SW 1271 (cell line): ENCODE measurements at regions not wholly inside any gene's neighbourhood (a gene's known extent, or its start where the extent isn't known, plus 50 kb on each side); places are given as distances from the start of the nearest gene placed in this dataset.

Experiments
- DNase-seq, 2 experiments: peaks; one replicate each; lab custom pipeline; 2025; lab: John Stamatoyannopoulos, UW

GRCh38 chr6:126148853-126149252, 162.5 kb downstream of the TRMT11 start:
- no peak for DNase-seq

DNA sequence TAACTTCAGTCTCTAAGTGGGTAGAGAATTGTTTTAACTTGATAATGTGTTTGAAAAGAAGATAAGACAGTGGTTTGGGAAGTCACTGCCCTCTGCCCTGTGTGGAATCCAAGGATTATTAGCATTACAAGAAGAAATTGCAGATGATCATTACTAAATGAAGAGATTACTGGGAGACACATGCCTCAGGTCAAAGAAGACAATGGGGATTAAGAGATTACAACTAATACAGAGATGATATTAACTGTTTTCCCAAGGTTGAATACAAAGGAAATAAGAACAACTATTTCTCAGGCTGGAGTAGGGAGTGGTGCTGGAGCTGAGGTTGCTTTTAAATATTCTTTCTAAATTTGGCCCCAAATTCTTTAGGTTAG, 166.0 kb downstream of the TRMT11 start:
- no peak for DNase-seq

DNA sequence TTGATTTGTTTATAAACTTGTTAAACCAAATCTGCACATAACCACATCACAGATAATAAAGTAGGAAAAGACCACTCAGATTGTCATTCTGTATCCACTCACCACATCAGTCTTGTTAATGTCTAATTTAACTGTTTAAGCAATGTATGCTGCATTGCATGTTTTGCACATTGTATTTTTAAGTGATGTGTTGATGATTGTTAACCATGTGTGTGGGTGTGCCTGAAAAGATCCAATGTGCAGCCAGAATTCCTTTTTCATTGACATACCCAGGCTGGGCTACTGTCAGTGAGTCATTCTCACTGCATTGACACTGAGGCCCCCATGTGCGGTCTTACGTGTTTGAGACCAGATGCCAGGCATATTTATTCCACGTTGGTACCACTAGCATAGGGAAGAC, 167.3 kb downstream of the TRMT11 start:
- no peak for DNase-seq

- no peak for DNase-seq
These were observed 170.6 kb downstream of the TRMT11 start for GRCh38 chr6:126156973-126157372.

- DNase-seq = no peak
These were observed 172.2 kb upstream of the CENPW start for GRCh38 chr6:126167726-126168125.

DNA sequence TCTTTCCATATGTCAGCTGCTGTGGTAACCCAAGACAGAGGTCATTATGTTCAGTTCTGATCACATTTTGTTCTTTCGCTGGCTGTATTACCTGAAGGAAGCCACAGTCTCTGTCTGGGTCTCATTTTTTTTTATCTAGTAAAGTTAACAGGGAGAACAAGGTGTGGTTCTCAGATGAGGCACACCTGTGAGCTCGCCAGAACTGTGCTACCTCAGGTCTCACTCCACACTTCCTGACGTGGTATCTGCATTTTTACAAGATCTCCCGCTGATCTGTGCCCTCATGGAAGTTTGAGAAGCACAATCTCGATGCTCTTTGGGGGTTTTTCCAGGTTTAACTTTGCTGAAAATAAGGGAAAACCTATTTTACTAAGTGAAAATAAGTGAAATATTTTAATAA, 169.5 kb upstream of the CENPW start:
- DNase-seq = no peak

DNA sequence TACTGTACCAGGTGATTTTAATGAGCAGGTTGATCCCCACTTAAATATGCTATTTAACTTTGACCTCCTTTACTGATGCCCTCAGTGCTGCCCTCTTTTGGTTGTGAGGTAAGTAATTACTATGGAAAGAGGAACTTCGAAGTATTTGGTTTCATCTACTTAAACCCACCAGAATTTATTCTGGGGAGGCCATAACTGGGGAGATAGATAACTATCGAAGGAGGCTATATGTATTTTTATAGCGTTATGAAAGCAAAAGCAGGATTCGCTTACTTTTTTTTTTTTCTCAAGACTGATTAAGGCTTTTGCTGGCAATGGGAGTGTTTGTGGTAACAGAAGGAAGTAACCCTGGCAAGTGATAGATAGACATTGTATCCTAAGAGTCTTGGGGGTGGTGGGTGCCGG, 168.9 kb upstream of the CENPW start:
- DNase-seq = peak in 1 of 2 experiments; percentile 29

- no peak for DNase-seq
These were observed 167.8 kb upstream of the CENPW start for GRCh38 chr6:126172131-126172530.

DNA sequence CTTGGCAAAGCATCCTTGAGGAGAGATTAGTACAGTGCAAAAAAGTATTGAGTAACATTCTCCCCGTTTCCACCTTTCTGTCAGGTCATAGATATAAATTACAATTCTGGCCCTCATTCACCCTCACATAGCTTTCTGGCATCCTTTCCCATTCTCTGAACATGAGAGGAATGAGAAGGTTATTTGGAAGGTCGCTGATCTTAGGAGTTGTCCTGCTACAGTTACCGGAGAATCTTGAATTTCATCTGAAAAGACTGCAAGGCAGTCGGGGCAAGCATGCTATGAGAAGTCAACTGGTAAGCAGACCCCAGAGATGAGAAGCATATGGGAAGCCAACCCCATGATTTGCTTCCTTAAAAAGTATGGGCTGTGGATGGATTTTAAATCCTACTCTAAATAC, 166.7 kb upstream of the CENPW start:
- no peak for DNase-seq

GRCh38 chr6:126174697-126175096, 165.2 kb upstream of the CENPW start:
- DNase-seq = no peak

GRCh38 chr6:126175251-126175650, 164.7 kb upstream of the CENPW start:
- no peak for DNase-seq

DNA sequence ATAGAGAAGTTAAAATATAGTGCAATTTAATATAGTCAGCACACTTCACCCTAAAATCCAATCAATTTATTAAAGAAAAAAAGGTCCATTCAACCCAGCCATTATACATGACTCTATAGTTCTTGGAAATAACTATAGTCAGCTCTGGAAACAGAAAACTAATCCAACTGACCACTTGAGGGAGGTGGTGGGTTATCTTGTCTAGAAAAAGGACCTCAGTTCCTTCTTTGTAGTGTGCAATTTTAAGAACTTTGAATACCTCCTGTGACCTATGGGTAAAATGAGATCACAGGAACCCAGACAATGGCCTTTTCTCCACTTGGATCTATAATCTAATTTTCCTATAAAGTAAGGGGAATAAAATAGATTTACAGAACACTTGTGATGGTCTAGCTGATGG, 163.6 kb upstream of the CENPW start:
- peak in 1 of 2 experiments; percentile 33 for DNase-seq

DNA sequence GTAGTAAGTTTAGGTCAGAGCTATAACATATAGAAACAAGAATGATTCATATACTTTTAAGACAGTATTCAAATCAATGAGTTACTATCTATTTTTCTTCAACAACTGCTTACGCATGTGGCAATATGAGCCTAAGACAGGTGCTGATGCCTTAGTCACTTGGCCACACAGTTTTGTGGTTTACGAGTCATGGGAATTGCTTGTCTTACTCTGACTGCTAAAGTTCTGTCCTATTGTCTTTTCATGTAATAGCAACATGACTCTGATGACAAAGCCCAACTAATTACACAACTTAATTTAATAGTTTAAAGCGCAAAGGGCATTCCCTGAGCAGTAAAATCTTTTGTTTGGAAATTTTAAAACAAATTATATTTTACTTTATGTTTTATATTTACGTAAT, 159.3 kb upstream of the CENPW start:
- DNase-seq = peak; percentile 61 to 88

GRCh38 chr6:126181173-126181741, 158.7 kb upstream of the CENPW start:
- DNase-seq = peak in 1 of 2 experiments; percentile 8

- no peak for DNase-seq
These were observed 158.0 kb upstream of the CENPW start for GRCh38 chr6:126181890-126182289.

- peak in 1 of 2 experiments; percentile 23 for DNase-seq
These were observed 157.1 kb upstream of the CENPW start for GRCh38 chr6:126182650-126183311.

GRCh38 chr6:126185774-126186173, 154.1 kb upstream of the CENPW start:
- no peak for DNase-seq

DNA sequence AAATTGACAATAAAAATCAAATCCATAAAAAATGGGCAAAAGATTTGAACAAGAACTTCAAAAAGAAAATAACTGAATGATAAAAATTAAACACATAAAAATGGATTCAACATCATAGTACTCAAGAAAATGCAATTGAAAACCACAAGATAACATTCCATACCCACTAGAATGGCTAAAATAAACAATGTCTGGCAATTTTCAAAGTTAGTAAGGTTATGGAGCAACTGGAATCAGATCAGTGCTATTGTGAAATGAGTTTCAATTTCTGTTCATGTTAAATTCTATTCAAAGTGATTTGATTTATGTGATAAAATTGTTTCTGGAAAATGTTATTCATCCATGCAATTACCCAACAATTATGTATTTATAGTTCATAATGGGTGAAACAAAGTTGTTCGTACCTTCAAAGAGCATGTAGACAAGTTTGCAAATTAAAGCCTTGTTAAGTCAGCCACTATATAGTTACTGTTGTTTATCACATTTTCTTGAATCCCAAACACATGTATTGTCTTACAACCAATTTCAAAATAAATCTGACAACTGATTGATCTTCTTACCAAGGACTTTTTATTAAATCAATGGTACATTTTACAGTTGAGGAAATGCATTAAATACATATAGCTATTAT, 151.5 kb upstream of the CENPW start:
- peak in 1 of 2 experiments; percentile 26 for DNase-seq

GRCh38 chr6:126195625-126196236, 144.2 kb upstream of the CENPW start:
- DNase-seq = no peak

DNA sequence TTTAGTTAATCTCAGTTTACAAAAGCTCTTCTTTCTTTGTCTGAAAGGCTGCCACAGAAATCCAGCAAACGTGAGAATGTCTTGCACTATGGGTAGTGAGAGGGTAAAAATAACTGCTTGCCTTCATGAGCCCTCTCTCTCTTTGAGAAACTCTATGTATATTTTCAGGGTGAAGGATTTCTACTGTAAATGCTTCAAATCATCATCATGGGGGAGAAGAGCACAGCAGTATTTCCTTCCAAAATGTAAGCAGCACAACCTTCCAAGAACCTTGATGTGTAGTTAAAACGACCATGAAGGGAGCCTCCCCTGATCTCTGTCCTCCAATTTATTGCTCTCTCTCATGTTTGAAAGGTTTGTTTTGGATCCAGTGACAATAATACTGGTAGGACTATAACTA, 141.3 kb upstream of the CENPW start:
- no peak for DNase-seq

DNA sequence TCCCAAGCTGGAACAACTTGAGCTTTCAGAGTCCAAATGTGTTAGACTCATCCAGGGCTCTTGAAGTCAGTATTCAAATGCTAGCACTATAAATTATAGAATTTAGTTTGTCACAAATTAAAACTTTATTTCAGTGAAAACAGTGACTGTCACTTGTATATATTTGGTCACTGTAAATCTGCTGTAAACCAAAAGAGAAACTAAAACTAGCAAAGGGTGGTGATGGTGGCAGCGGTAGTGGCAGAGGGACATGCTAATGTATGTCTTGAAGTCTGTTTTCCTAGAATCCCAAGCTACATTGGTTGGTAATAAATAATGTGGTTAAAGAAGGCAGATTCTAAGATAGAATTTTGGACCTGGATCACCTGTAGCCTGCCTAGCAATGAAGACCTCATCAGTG, 140.4 kb upstream of the CENPW start:
- no peak for DNase-seq

DNA sequence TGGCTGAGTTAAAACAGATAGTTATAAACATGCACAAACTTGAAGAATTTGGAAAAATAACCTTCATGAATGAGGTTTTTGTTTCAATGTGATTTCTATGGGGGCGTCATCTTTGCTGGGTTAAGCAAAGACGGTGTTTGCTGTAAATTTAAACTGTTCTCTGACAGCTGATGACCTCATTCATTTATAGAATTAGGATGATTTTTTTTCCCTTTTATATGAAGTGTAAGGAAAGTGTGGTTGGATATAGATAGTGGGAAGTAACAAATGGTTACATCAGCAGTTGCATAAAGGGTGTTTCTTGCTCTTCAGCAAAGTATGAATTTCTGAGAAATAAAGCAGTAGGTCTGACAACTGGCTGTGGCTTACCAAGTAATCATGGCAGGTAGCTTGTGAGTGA, 137.2 kb upstream of the CENPW start:
- DNase-seq = no peak

DNA sequence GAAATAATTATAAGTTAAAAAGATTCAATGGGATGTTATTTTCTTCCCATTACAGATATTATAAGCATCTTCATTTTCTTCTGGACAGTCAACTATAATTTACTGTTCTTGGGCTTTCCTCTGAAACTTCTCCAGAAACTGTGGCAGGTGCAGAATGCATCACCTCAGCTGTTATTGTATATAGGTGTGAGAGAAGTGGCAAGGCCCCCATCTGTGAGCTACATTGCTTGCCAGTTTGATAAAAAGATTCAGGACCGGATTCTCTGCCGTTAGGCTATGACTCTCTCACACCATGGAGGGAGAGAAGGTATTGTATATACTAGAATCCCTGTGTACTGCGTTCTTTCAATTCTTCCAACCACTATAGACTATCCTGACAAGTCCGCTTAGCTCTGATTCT, 135.8 kb upstream of the CENPW start:
- DNase-seq = no peak
